ENCODE measurements at regions not wholly inside any gene's neighbourhood (a gene's known extent, or its start where the extent isn't known, plus 50 kb on each side); places are given as distances from the start of the nearest gene placed in this dataset.

DNA sequence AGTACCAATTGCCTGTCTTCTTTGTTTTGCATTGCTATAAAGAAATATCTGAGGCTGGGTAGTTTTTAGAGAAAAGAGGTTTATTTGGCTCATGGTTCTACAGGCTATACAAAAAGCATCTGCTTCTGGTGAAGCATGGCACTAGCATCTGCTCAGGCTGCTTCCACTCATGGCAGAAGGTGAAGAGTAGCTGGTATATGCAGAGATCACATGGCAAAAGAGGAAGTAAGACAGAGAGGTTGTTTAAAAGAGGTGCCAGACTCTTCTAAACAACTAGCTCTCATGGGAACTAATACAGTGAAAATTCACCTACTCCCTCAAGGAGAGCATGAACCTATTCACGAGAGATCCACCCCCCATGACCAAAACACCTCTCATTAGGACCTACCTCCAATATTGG lies 56.7 kb upstream of the GUCA2B start:
- TF ChIP-seq Cebpa-rat (IDR thresholded peaks at IDR 0.05) = no peak
- Histone ChIP-seq H4K20me1 (no peaks in the 10 kb centered on the region), H3K4me2 (no peak overlapping the region), H3K36me3 (no peaks in the 10 kb centered on the region), H3K4me3 (no peak overlapping the region), H3K9me3 (peaks cover 16% of the 10 kb centered on the region; the same call in 1 of the 2 replicates), H3K9ac (no peak overlapping the region), H3K4me1 (no peaks in the 10 kb centered on the region; the same call in 1 of the 2 replicates), H3K27me3 (no peaks in the 10 kb centered on the region), H3K27ac (no peak overlapping the region)

DNA sequence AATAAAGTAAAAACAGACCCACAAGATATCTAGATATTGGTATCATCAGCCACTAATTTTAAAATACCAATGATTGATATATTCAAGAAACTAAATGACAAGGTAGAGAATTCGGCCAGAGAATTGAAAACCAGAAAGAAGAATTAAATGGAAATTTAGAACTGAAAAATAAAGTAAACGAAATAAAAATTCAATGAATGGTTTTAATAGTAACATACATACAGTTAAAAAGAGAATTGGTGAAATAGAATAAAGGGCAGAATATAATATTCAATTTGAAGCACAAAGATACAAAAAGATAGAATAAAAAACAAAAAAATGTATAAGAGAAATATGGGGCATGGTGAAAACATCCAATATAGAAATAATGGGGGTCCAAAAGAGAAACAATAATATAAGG lies 64.0 kb upstream of the GUCA2B start:
- H3K4me1 ChIP-seq = no peaks in the 10 kb centered on the region
- H4K20me1 ChIP-seq = no peaks in the 10 kb centered on the region
- H3K9ac ChIP-seq = no peak overlapping the region
- no peak for TF ChIP-seq Cebpa-rat (IDR thresholded peaks at IDR 0.05)
- H3K4me3 ChIP-seq = no peak overlapping the region
- no peaks in the 10 kb centered on the region for H3K36me3 ChIP-seq
- H3K9me3 ChIP-seq = peaks cover 25% of the 10 kb centered on the region
- H3K4me2 ChIP-seq = no peak overlapping the region
- no peaks in the 10 kb centered on the region for H3K27me3 ChIP-seq
- H3K27ac ChIP-seq = no peak overlapping the region

DNA sequence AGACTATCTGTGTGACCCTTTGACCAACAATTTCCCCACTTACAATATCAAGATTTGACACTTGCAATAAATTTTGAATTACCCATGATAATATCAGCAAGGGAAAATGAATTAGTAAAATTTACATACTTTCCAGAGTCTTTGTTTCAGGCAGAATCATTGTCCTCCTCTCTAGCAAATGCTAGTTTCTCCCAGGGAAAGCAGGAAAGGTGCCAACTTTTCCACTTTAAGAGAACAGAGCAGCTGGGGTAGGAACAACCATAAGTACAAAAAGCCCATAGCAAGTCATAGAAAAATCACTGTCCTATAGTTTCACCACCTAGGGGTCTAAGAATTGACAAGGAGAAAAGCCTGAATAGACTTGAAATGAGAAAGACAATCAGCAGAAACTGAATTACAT lies 67.1 kb upstream of the GUCA2B start:
- no peak overlapping the region for H3K4me2 ChIP-seq
- no peak overlapping the region for H3K9ac ChIP-seq
- no peaks in the 10 kb centered on the region for H3K36me3 ChIP-seq

DNA sequence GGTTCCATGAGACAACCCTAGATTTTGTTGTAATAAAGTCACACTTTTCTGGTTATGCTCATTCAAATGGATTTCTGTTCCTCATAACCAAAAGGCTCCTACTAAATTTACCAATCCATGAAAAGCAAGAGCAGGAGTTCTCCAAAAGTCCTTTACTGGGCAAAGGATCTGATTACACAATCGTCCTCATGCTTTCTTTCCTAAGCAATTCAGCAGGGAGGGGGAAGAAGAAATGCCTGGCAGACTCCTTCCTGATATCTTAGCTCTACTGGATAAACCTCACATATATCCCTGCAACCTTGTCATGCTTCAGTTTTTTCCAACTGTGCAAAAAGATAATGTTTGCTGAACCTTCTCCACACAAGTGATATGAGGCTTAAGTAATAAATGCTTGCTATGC lies 67.6 kb upstream of the GUCA2B start:
- TF ChIP-seq Cebpa-rat (IDR thresholded peaks at IDR 0.05) = peak; percentile 14; the same call in 1 of the 2 replicates

More for the DNA sequence above, 67.1 kb upstream of the GUCA2B start:
- Histone ChIP-seq H3K27ac (no peak overlapping the region), H3K4me3 (no peak overlapping the region), H3K27me3 (no peaks in the 10 kb centered on the region), H4K20me1 (no peaks in the 10 kb centered on the region), H3K4me1 (no peaks in the 10 kb centered on the region), H3K9me3 (peaks cover 18% of the 10 kb centered on the region)
- no peak for TF ChIP-seq Cebpa-rat (IDR thresholded peaks at IDR 0.05)

DNA sequence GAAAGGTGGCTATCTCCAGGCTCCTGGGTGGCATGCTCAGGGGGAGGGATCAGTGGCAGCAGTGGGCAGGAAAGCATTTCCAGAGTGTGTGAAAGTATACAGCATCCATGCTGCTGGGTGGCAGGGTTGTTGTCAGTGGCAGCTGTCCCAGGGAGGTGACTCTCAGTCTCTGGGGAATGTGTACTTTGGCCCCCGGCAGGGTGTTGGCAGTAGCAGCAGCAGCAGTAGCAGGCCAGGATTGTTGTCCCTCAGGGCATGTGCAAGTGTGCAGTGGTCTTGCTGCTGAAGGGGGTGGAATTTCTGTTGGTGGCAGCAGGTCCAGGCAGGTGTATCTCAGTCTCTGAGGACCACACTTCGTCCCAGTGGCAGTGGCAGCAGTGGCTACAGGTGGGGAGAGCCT lies 71.7 kb upstream of the GUCA2B start:
- no peaks in the 10 kb centered on the region for H3K27me3 ChIP-seq
- no peaks in the 10 kb centered on the region for H3K4me1 ChIP-seq
- no peak overlapping the region for H3K9ac ChIP-seq
- TF ChIP-seq Cebpa-rat (IDR thresholded peaks at IDR 0.05) = no peak
- H3K4me2 ChIP-seq = no peak overlapping the region
- H3K9me3 ChIP-seq = peaks cover 12% of the 10 kb centered on the region
- H3K27ac ChIP-seq = no peak overlapping the region
- H3K36me3 ChIP-seq = no peaks in the 10 kb centered on the region
- H3K4me3 ChIP-seq = no peak overlapping the region
- H4K20me1 ChIP-seq = no peaks in the 10 kb centered on the region

More for the DNA sequence above, 67.6 kb upstream of the GUCA2B start:
- H3K27ac ChIP-seq = no peak overlapping the region
- H3K4me2 ChIP-seq = no peak overlapping the region
- no peak overlapping the region for H3K4me3 ChIP-seq
- H4K20me1 ChIP-seq = no peaks in the 10 kb centered on the region
- H3K9ac ChIP-seq = no peak overlapping the region
- no peaks in the 10 kb centered on the region for H3K27me3 ChIP-seq
- H3K36me3 ChIP-seq = no peaks in the 10 kb centered on the region
- H3K9me3 ChIP-seq = peaks cover 20% of the 10 kb centered on the region
- no peaks in the 10 kb centered on the region for H3K4me1 ChIP-seq

DNA sequence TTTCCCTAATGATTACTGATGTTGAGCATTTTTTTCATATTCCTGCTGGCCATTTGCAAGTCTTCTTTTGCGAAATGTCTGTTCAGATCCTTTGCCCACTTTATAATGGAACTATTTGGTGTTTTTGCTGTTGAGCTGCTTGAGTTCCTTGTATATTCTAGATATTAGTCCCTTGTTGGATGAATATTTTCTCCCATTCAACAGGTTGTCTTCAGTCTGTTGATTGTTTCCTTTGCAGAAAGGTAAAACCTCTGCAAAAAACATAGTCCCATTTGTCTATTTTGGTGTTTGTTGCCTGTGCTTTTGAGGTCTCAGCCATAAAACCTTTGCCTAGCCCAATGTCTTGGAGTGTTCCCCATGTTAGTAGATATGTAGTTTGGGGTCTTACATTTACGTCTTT lies 78.0 kb upstream of the GUCA2B start:
- no peak overlapping the region for H3K27ac ChIP-seq
- H3K9me3 ChIP-seq = peaks cover 6% of the 10 kb centered on the region
- no peak for TF ChIP-seq Cebpa-rat (IDR thresholded peaks at IDR 0.05)
- no peak overlapping the region for H3K4me2 ChIP-seq
- H3K4me1 ChIP-seq = no peaks in the 10 kb centered on the region
- H3K27me3 ChIP-seq = no peaks in the 10 kb centered on the region
- no peak overlapping the region for H3K9ac ChIP-seq
- no peaks in the 10 kb centered on the region for H3K36me3 ChIP-seq
- H3K4me3 ChIP-seq = no peak overlapping the region
- H4K20me1 ChIP-seq = no peaks in the 10 kb centered on the region

DNA sequence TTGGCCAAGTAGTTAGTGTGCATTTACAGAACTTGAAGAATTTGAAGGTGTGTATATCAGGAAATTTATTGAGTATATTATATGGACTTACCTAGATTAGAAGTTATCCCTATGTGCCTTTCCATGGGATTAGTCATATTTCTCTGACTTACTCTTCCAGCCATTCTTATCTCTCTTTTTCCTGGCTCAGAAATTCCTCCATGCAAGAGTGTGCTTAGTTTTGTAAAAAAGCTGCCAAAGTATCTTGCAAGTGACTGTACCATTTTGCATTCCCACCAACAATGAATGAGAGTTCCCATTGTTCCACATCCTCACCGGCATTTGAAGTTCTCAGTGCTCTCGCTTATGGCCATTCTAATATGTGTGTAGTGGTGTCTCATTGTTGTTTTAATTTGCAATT lies 82.2 kb upstream of the GUCA2B start:
- Histone ChIP-seq H3K4me2 (no peak overlapping the region), H3K4me3 (no peak overlapping the region), H3K27ac (no peak overlapping the region), H3K27me3 (no peaks in the 10 kb centered on the region), H3K9me3 (no peaks in the 10 kb centered on the region), H3K36me3 (no peaks in the 10 kb centered on the region), H3K9ac (no peak overlapping the region), H3K4me1 (no peaks in the 10 kb centered on the region), H4K20me1 (no peaks in the 10 kb centered on the region)
- TF ChIP-seq Cebpa-rat (IDR thresholded peaks at IDR 0.05) = no peak

DNA sequence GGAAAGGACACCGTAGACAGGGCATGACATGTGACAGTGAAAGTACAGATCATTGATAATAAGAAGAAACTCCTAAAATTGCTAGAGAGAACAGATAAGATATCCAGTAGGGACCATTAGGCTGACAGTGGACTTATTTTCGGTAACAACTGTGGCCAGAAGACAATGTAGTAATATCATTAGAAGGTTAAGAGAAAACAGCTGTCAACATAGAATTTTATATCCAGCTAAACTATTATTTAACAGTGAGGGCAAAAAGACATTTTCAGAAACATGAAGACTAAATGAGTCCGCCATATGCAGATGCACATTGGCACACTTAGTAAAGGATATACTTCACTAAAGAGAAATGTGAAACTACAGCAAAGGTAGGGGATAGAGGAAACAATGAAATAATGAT lies 95.4 kb upstream of the GUCA2B start:
- H3K36me3 ChIP-seq = no peaks in the 10 kb centered on the region
- H3K27me3 ChIP-seq = no peaks in the 10 kb centered on the region
- no peak overlapping the region for H3K4me2 ChIP-seq
- H3K9ac ChIP-seq = no peak overlapping the region
- H3K4me1 ChIP-seq = no peaks in the 10 kb centered on the region
- no peaks in the 10 kb centered on the region for H4K20me1 ChIP-seq
- no peak overlapping the region for H3K27ac ChIP-seq
- peaks cover 31% of the 10 kb centered on the region for H3K9me3 ChIP-seq
- TF ChIP-seq Cebpa-rat (IDR thresholded peaks at IDR 0.05) = no peak
- no peak overlapping the region for H3K4me3 ChIP-seq

DNA sequence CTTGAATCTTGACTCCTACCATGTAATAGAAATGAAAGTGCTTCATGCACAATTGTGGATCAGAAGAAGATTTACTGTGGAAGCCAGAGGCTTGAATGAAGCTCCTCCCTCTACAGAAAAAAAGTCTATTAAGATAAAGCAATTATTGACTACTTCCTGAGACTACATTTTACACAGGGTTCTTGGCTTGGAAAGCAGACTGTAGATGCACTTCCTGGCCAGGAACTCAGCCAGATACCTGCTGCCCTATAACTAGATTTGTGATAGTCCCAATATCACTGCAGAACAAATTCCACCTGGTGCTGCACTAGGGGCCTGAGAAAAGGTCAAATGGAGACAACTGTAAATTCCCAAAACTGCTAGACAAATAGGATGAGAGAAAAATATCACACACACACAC lies 96.8 kb upstream of the GUCA2B start:
- peaks cover 31% of the 10 kb centered on the region for H3K9me3 ChIP-seq
- H3K4me1 ChIP-seq = peaks cover 12% of the 10 kb centered on the region
- no peak overlapping the region for H3K4me2 ChIP-seq
- no peaks in the 10 kb centered on the region for H3K27me3 ChIP-seq
- TF ChIP-seq Cebpa-rat (IDR thresholded peaks at IDR 0.05) = no peak
- H3K36me3 ChIP-seq = no peaks in the 10 kb centered on the region
- no peak overlapping the region for H3K4me3 ChIP-seq
- H4K20me1 ChIP-seq = no peaks in the 10 kb centered on the region
- no peak overlapping the region for H3K9ac ChIP-seq
- no peak overlapping the region for H3K27ac ChIP-seq

DNA sequence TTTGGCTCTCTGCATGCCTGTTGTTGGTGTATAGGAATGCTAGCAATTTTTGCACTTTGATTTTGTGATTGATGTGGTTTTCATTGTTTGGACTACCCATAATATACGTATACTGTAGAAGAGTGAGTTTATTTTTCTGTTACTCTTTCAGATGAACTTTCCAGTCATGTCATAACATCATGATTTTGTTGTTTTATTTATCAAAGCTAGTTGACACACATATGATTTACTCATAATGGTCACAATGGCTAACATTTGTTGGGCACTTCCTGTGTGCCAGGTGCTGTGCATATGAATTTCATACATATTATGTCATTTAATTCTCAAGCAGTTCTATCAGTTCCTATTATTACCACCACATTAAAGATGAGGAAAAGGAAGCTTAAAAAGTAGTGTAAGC lies 98.1 kb upstream of the GUCA2B start:
- Histone ChIP-seq H3K4me1 (peaks cover 16% of the 10 kb centered on the region), H3K9ac (no peak overlapping the region), H3K27ac (no peak overlapping the region), H3K4me3 (no peak overlapping the region), H3K9me3 (peaks cover 31% of the 10 kb centered on the region), H3K4me2 (no peak overlapping the region), H4K20me1 (no peaks in the 10 kb centered on the region), H3K27me3 (no peaks in the 10 kb centered on the region), H3K36me3 (no peaks in the 10 kb centered on the region)
- TF ChIP-seq Cebpa-rat (IDR thresholded peaks at IDR 0.05) = no peak

DNA sequence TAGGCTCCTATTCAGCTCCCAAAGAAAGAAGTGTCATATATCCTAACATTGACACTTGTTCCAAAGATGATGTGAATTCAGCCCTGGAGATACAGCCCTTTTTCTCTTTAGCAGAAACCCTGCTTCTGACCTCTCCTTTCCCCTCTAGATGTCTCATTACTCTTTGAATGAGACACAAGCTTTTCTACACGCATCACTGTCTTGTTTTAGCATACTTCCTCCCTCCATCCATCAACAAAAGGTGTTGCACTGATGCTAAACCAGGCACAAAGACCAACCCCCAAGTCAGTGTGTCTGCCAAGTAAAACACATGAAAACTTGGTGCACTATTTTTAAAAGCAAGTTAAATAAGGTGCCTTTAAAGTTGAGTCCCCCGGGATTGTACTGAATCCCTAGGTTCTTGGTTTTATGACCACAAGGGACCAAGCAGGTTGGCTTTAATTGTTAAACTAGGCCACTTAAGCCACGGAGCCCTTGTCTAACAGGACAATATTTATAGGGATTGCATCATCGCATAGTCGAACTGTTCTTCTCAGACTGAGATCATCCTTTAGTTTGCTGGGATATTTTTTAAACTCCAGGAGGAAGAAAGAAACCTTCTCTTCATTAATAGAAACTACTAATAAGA lies 101.0 kb upstream of the GUCA2B start:
- Histone ChIP-seq H3K4me1 (peaks cover 16% of the 10 kb centered on the region), H3K4me2 (peak overlapping the region; percentile 42), H3K27me3 (no peaks in the 10 kb centered on the region), H3K9me3 (peaks cover 14% of the 10 kb centered on the region), H3K27ac (no peak overlapping the region), H3K9ac (no peak overlapping the region), H4K20me1 (no peaks in the 10 kb centered on the region), H3K36me3 (no peaks in the 10 kb centered on the region), H3K4me3 (no peak overlapping the region)
- TF ChIP-seq Cebpa-rat (IDR thresholded peaks at IDR 0.05) = peak; percentile 44; the same call in 1 of the 2 replicates

Measured in BLaER1 (cell line).